ENCODE measurements at regions not wholly inside any gene's neighbourhood (a gene's known extent, or its start where the extent isn't known, plus 50 kb on each side); places are given as distances from the start of the nearest gene placed in this dataset.
A peak's percentile ranks its signal among the peaks of the same experiment; 100 is the strongest.
"Not testable (repeated sequence)": the region's sequence is repeated elsewhere in the genome, so short reads cannot be mapped to it uniquely, and the experiment has no call there.

GRCh38 chr16:10265770-10266615 lies 83.8 kb upstream of the GRIN2A start:
- intact Hi-C loops (cut with DNase I), result no loop called here
- Histone ChIP-seq H3K4me1 (no peaks in the 10 kb centered on the region), H3K9me3 (no peaks in the 10 kb centered on the region)

DNA sequence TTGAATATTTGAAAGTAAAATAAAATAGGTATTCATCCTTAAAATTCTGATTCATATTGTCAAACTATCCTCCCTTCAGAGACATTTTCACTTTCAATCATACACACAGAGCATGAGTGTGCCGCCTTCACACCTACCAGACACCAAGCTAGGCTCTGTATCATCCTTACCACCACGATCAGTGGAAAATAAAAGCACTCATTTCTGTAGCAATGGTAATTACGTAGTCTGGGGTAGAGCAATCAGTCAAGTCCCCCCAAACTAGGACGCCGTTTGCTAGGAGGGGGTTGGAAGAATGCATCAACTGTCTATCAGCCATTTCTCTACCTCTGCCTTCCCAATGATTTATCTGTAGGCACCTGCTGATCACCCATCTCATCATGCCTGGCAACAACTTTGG lies 84.6 kb upstream of the GRIN2A start:
- no peak for ATAC-seq

More at GRCh38 chr16:10265770-10266615, 83.8 kb upstream of the GRIN2A start:
- ATAC-seq (peak in 1 of 2 donors; percentile 26), DNase-seq (no peak)
- Histone ChIP-seq H3K27ac (no peak overlapping the region), H3K27me3 (ENCODE audit: low read depth) (no peaks in the 10 kb centered on the region), H3K4me3 (no peak overlapping the region), H3K36me3 (no peaks in the 10 kb centered on the region)
- no peak for TF ChIP-seq CTCF (IDR thresholded peaks at IDR 0.05)

GRCh38 chr16:10269632-10270031 lies 87.4 kb upstream of the GRIN2A start:
- Histone ChIP-seq H3K4me3 (no peak overlapping the region), H3K9me3 (no peaks in the 10 kb centered on the region), H3K27me3 (ENCODE audit: low read depth) (no peaks in the 10 kb centered on the region), H3K27ac (no peak overlapping the region), H3K4me1 (no peaks in the 10 kb centered on the region), H3K36me3 (no peaks in the 10 kb centered on the region)
- TF ChIP-seq CTCF (IDR thresholded peaks at IDR 0.05), result no peak
- intact Hi-C loops (cut with DNase I), result no loop called here
- DNase-seq, result no peak
- no peak for ATAC-seq

More for the DNA sequence above, 84.6 kb upstream of the GRIN2A start:
- H3K27ac ChIP-seq, result no peak overlapping the region
- no peak for DNase-seq
- intact Hi-C loops (cut with DNase I), result no loop called here
- H3K9me3 ChIP-seq, result no peaks in the 10 kb centered on the region
- no peak overlapping the region for H3K4me3 ChIP-seq
- H3K4me1 ChIP-seq, result no peaks in the 10 kb centered on the region
- no peaks in the 10 kb centered on the region for H3K36me3 ChIP-seq
- no peaks in the 10 kb centered on the region for H3K27me3 ChIP-seq (ENCODE audit: low read depth)
- no peak for TF ChIP-seq CTCF (IDR thresholded peaks at IDR 0.05)

- H3K9me3 ChIP-seq; H3K4me1 ChIP-seq; ATAC-seq; H3K27ac ChIP-seq; H3K36me3 ChIP-seq; H3K27me3 ChIP-seq (ENCODE audit: low read depth); DNase-seq; H3K4me3 ChIP-seq; intact Hi-C loops (cut with DNase I): not testable (repeated sequence)
Measured at GRCh38 chr16:10272250-10272854, 90.1 kb upstream of the GRIN2A start.

GRCh38 chr16:10275214-10275996 lies 93.2 kb upstream of the GRIN2A start:
- H3K27me3 ChIP-seq (ENCODE audit: low read depth); H3K4me3 ChIP-seq; H3K4me1 ChIP-seq; DNase-seq; H3K36me3 ChIP-seq; H3K27ac ChIP-seq; intact Hi-C loops (cut with DNase I); ATAC-seq; H3K9me3 ChIP-seq: not testable (repeated sequence)

DNA sequence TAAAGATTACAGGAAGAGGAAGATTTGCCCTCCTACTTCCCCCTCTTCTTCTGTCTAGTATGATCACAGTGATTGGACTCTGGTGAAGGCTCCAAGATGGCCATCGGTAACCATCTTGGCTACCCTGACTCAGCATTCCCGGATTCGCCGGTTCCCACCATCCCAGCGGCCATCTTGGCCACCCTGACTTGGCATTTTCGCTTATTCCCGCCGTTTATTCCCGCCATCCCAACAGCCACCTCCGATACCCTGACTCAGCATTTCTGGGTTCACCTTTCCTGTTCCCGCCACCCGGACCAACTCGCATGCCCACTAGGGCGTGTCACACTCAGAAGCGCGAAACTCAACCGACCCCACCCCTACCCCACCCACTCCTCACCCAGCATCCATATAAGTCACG lies 95.4 kb upstream of the GRIN2A start:
- no peaks in the 10 kb centered on the region for H3K27me3 ChIP-seq (ENCODE audit: low read depth)
- intact Hi-C loops (cut with DNase I), result no loop called here
- no peaks in the 10 kb centered on the region for H3K36me3 ChIP-seq
- DNase-seq (no peak), ATAC-seq (no peak)
- H3K9me3 ChIP-seq, result no peaks in the 10 kb centered on the region
- TF ChIP-seq CTCF (IDR thresholded peaks at IDR 0.05), result no peak
- H3K4me3 ChIP-seq, result no peak overlapping the region
- H3K27ac ChIP-seq, result no peak overlapping the region
- H3K4me1 ChIP-seq, result no peaks in the 10 kb centered on the region
